H1 (cell line): ENCODE measurements at regions not wholly inside any gene's neighbourhood (a gene's known extent, or its start where the extent isn't known, plus 50 kb on each side); places are given as distances from the start of the nearest gene placed in this dataset.

Experiments
- GABPA ChIP-seq: IDR thresholded peaks from 2 replicates; pipeline ENCODE4 v1.6.1; 2011; ENCODE audit warnings: mild to moderate bottlenecking, low read length, moderate library complexity, borderline replicate concordance; ENCODE audit not compliant: insufficient read depth
- NRF1 ChIP-seq: IDR thresholded peaks from 2 replicates; pipeline ENCODE4 v1.6.1; 2011; ENCODE audit warnings: mild to moderate bottlenecking, low read depth, low read length, improper control_type of control experiment
- PHF8 ChIP-seq: fragments of 200-600 bp; sonication (generic); conservative IDR thresholded peaks from 2 replicates; pipeline ENCODE4 v1.7.1; 2012; ENCODE audit warnings: low read depth, mild to moderate bottlenecking, inconsistent platforms, low read length, moderate library complexity

- TF ChIP-seq GABPA (no peak), NRF1 (no peak), PHF8 (no peak)
Measured at GRCh38 chr16:80384862-80385261, 155.9 kb upstream of the DYNLRB2 start (continued).
